Neural progenitor cell (in vitro differentiated cells): ENCODE measurements at regions not wholly inside any gene's neighbourhood (a gene's known extent, or its start where the extent isn't known, plus 50 kb on each side); places are given as distances from the start of the nearest gene placed in this dataset.

ENCODE experiments used
- EZH2phosphoT487 ChIP-seq: fragments of 200-600 bp; sonication (generic); IDR thresholded peaks from 2 replicates; pipeline ENCODE4 v1.6.1; 2017; ENCODE audit warnings: antibody characterized with exemption
- TF ChIP-seq, protein P1 (sequence below): fragments of 200-600 bp; sonication (generic); IDR thresholded peaks from 2 replicates; pipeline ENCODE4 v1.5.1; 2017; ENCODE audit warnings: antibody characterized with exemption, mild to moderate bottlenecking

DNA sequence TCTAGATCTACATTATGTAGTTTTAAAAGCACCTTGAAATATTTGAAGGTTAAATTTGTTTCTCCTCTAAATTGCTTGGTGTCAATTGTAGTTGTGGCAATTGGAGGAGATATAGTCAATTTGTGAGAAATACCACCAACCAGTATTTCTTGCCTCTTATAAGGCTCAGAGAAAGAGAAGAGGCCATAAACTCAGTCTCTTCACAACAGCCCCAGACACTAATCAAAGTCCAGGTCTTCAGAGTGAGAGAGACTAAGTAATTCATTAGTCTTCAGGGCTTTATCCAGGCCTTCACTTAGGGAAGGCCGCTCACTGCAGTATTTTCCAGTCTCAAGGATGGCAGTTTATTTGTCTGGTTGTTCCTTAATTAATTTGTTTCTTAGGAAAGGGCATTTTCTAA, 168.0 kb upstream of the RGMB start:
- TF ChIP-seq, protein P1, sequence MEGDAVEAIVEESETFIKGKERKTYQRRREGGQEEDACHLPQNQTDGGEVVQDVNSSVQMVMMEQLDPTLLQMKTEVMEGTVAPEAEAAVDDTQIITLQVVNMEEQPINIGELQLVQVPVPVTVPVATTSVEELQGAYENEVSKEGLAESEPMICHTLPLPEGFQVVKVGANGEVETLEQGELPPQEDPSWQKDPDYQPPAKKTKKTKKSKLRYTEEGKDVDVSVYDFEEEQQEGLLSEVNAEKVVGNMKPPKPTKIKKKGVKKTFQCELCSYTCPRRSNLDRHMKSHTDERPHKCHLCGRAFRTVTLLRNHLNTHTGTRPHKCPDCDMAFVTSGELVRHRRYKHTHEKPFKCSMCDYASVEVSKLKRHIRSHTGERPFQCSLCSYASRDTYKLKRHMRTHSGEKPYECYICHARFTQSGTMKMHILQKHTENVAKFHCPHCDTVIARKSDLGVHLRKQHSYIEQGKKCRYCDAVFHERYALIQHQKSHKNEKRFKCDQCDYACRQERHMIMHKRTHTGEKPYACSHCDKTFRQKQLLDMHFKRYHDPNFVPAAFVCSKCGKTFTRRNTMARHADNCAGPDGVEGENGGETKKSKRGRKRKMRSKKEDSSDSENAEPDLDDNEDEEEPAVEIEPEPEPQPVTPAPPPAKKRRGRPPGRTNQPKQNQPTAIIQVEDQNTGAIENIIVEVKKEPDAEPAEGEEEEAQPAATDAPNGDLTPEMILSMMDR, result no peak
- TF ChIP-seq EZH2phosphoT487, result no peak
